ENCODE measurements at regions not wholly inside any gene's neighbourhood (a gene's known extent, or its start where the extent isn't known, plus 50 kb on each side); places are given as distances from the start of the nearest gene placed in this dataset.
"Not testable (repeated sequence)": the region's sequence is repeated elsewhere in the genome, so short reads cannot be mapped to it uniquely, and the experiment has no call there.

- Histone ChIP-seq H3F3A (ENCODE audit: low read depth) (no peaks in the 10 kb centered on the region), H4K20me1 (ENCODE audit: insufficient read depth, low read length, poor library complexity, severe bottlenecking) (no peaks in the 10 kb centered on the region), H3K4me1 (ENCODE audit: insufficient read depth, low read length, poor library complexity, severe bottlenecking) (no peaks in the 10 kb centered on the region), H3K27me3 (ENCODE audit: insufficient read depth, low read length, poor library complexity, severe bottlenecking) (no peaks in the 10 kb centered on the region), H3K9me3 (ENCODE audit: insufficient read depth, low read depth, low read length) (no peaks in the 10 kb centered on the region), H3K79me2 (ENCODE audit: insufficient read depth, low read length) (no peaks in the 10 kb centered on the region), H3K9ac (ENCODE audit: low read depth, low read length, poor library complexity, severe bottlenecking) (no peak overlapping the region), H3K36me3 (ENCODE audit: insufficient read depth, low read length) (no peaks in the 10 kb centered on the region), H3K4me2 (ENCODE audit: low read depth, low read length, poor library complexity, severe bottlenecking) (no peak overlapping the region), H2AFZ (ENCODE audit: low read length) (no peak overlapping the region), H3K9me2 (replicated peaks; ENCODE audit: low read depth, low read length) (no peaks in the 10 kb centered on the region), H3K4me3 (ENCODE audit: low read length, poor library complexity, severe bottlenecking) (no peak overlapping the region)
- TF ChIP-seq CTCF (conservative IDR thresholded peaks at IDR 0.05; ENCODE audit: low read length), result no peak
- no peak for TF ChIP-seq EZH2phosphoT487 (IDR thresholded peaks at IDR 0.05; ENCODE audit: borderline replicate concordance)
These were observed 366.9 kb downstream of the XPNPEP1 start for GRCh38 chr10:109556399-109556798.

- not testable (repeated sequence) for H3K36me3 ChIP-seq (ENCODE audit: insufficient read depth, low read length); H3K27me3 ChIP-seq (ENCODE audit: insufficient read depth, low read length, poor library complexity, severe bottlenecking); H3K4me1 ChIP-seq (ENCODE audit: insufficient read depth, low read length, poor library complexity, severe bottlenecking); H3K79me2 ChIP-seq (ENCODE audit: insufficient read depth, low read length); H2AFZ ChIP-seq (ENCODE audit: low read length); H3K9me3 ChIP-seq (ENCODE audit: insufficient read depth, low read depth, low read length); H3K9ac ChIP-seq (ENCODE audit: low read depth, low read length, poor library complexity, severe bottlenecking); H4K20me1 ChIP-seq (ENCODE audit: insufficient read depth, low read length, poor library complexity, severe bottlenecking); H3K9me2 ChIP-seq (replicated peaks; ENCODE audit: low read depth, low read length); H3K4me3 ChIP-seq (ENCODE audit: low read length, poor library complexity, severe bottlenecking); H3K4me2 ChIP-seq (ENCODE audit: low read depth, low read length, poor library complexity, severe bottlenecking); H3F3A ChIP-seq (ENCODE audit: low read depth)
These were observed 381.2 kb downstream of the XPNPEP1 start for GRCh38 chr10:109542050-109542603.

- Histone ChIP-seq H3K4me2 (ENCODE audit: low read depth, low read length, poor library complexity, severe bottlenecking) (no peak overlapping the region), H3F3A (ENCODE audit: low read depth) (no peaks in the 10 kb centered on the region), H3K36me3 (ENCODE audit: insufficient read depth, low read length) (no peaks in the 10 kb centered on the region), H3K9me3 (ENCODE audit: insufficient read depth, low read depth, low read length) (no peaks in the 10 kb centered on the region), H2AFZ (ENCODE audit: low read length) (no peak overlapping the region), H3K79me2 (ENCODE audit: insufficient read depth, low read length) (no peaks in the 10 kb centered on the region), H4K20me1 (ENCODE audit: insufficient read depth, low read length, poor library complexity, severe bottlenecking) (no peaks in the 10 kb centered on the region), H3K4me3 (ENCODE audit: low read length, poor library complexity, severe bottlenecking) (no peak overlapping the region), H3K9ac (ENCODE audit: low read depth, low read length, poor library complexity, severe bottlenecking) (no peak overlapping the region), H3K27me3 (ENCODE audit: insufficient read depth, low read length, poor library complexity, severe bottlenecking) (no peaks in the 10 kb centered on the region), H3K4me1 (ENCODE audit: insufficient read depth, low read length, poor library complexity, severe bottlenecking) (no peaks in the 10 kb centered on the region), H3K9me2 (replicated peaks; ENCODE audit: low read depth, low read length) (no peaks in the 10 kb centered on the region)
- TF ChIP-seq EZH2phosphoT487 (IDR thresholded peaks at IDR 0.05; ENCODE audit: borderline replicate concordance) (no peak), CTCF (conservative IDR thresholded peaks at IDR 0.05; ENCODE audit: low read length) (no peak)
These were observed 389.1 kb downstream of the XPNPEP1 start for GRCh38 chr10:109534193-109534592.

GRCh38 chr10:109529258-109529657, 394.1 kb downstream of the XPNPEP1 start:
- Histone ChIP-seq H4K20me1 (ENCODE audit: insufficient read depth, low read length, poor library complexity, severe bottlenecking) (no peaks in the 10 kb centered on the region), H3K27me3 (ENCODE audit: insufficient read depth, low read length, poor library complexity, severe bottlenecking) (no peaks in the 10 kb centered on the region), H3K9ac (ENCODE audit: low read depth, low read length, poor library complexity, severe bottlenecking) (no peak overlapping the region), H3K4me3 (ENCODE audit: low read length, poor library complexity, severe bottlenecking) (no peak overlapping the region), H3K36me3 (ENCODE audit: insufficient read depth, low read length) (no peaks in the 10 kb centered on the region), H3K9me3 (ENCODE audit: insufficient read depth, low read depth, low read length) (no peaks in the 10 kb centered on the region; the same call in 1 of the 2 replicates), H3K4me1 (ENCODE audit: insufficient read depth, low read length, poor library complexity, severe bottlenecking) (no peaks in the 10 kb centered on the region), H2AFZ (ENCODE audit: low read length) (no peak overlapping the region), H3K9me2 (replicated peaks; ENCODE audit: low read depth, low read length) (no peaks in the 10 kb centered on the region), H3K79me2 (ENCODE audit: insufficient read depth, low read length) (no peaks in the 10 kb centered on the region), H3F3A (ENCODE audit: low read depth) (no peaks in the 10 kb centered on the region), H3K4me2 (ENCODE audit: low read depth, low read length, poor library complexity, severe bottlenecking) (no peak overlapping the region)
- TF ChIP-seq EZH2phosphoT487 (IDR thresholded peaks at IDR 0.05; ENCODE audit: borderline replicate concordance), result no peak
- no peak for TF ChIP-seq CTCF (conservative IDR thresholded peaks at IDR 0.05; ENCODE audit: low read length)

Measured in Loucy (cell line).